ENCODE measurements at regions not wholly inside any gene's neighbourhood (a gene's known extent, or its start where the extent isn't known, plus 50 kb on each side); places are given as distances from the start of the nearest gene placed in this dataset.

- POLR2A ChIA-PET = interaction anchor here (1.0 kb wide), 1 partner anchor 12 kb away, joined by 3 read pairs; no protein-coding TSS in a partner anchor
- CTCF ChIA-PET = no interaction called here
Observed at GRCh38 chr2:207227749-207228145, 62.0 kb upstream of the KLF7 start.

DNA sequence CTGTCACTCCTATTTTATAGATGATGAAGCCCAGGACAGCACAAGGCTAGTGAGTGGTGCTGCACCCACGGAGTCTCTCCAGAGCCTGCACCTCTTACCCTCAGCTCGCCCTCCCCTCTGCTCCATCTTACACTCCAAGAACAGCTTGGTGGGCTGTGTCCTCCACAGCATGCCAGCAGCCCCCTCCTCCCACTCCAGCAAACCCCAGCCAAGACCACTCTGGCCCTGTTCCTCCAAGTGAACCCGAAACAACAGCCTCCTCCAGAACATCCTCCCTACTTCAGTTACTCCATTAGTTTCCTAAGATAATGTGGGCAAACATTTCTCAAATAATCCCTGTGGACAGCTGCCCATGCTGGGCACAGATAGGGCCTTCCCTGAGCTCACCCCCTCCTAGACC, 62.7 kb upstream of the KLF7 start:
- no peak for TF ChIP-seq SUZ12 (IDR thresholded peaks at IDR 0.05)
- no peak for TF ChIP-seq TARDBP (IDR thresholded peaks at IDR 0.05)
- no peak for TF ChIP-seq CTBP1 (IDR thresholded peaks at IDR 0.05; ENCODE audit: borderline replicate concordance)
- TF ChIP-seq BHLHE40 (IDR thresholded peaks at IDR 0.05; ENCODE audit: borderline replicate concordance) = no peak
- TF ChIP-seq SP1 (IDR thresholded peaks at IDR 0.05) = no peak
- TF ChIP-seq, protein P1, sequence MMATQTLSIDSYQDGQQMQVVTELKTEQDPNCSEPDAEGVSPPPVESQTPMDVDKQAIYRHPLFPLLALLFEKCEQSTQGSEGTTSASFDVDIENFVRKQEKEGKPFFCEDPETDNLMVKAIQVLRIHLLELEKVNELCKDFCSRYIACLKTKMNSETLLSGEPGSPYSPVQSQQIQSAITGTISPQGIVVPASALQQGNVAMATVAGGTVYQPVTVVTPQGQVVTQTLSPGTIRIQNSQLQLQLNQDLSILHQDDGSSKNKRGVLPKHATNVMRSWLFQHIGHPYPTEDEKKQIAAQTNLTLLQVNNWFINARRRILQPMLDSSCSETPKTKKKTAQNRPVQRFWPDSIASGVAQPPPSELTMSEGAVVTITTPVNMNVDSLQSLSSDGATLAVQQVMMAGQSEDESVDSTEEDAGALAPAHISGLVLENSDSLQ (IDR thresholded peaks at IDR 0.05) = no peak
- TF ChIP-seq ZNF384 (IDR thresholded peaks at IDR 0.05) = no peak
- TF ChIP-seq LEF1 (IDR thresholded peaks at IDR 0.05; ENCODE audit: borderline replicate concordance) = no peak
- no peak for TF ChIP-seq FOXA1 (IDR thresholded peaks at IDR 0.05)
- TF ChIP-seq FOXM1 (IDR thresholded peaks at IDR 0.05; ENCODE audit: borderline replicate concordance) = no peak
- TF ChIP-seq ARNT (IDR thresholded peaks at IDR 0.05) = no peak
- no peak for TF ChIP-seq HDGF (IDR thresholded peaks at IDR 0.05; ENCODE audit: borderline replicate concordance)
- no peak for TF ChIP-seq NFRKB (IDR thresholded peaks at IDR 0.05)
- no peak for TF ChIP-seq L3MBTL2 (conservative IDR thresholded peaks at IDR 0.05)
- no peak for TF ChIP-seq ELF4 (IDR thresholded peaks at IDR 0.05)
- no peak for TF ChIP-seq FOXK2 (IDR thresholded peaks at IDR 0.05)
- ChIA-PET POLR2A (no interaction called here), CTCF (interaction anchor here (0.9 kb wide), 1 partner anchor 9 kb away, joined by 3 read pairs; no protein-coding TSS in a partner anchor)
- DNase-seq (ENCODE audit: extremely low spot score) = no peak

More at GRCh38 chr2:207227749-207228145, 62.0 kb upstream of the KLF7 start:
- TF ChIP-seq ELF4 (IDR thresholded peaks at IDR 0.05) = no peak
- no peak for TF ChIP-seq TARDBP (IDR thresholded peaks at IDR 0.05)
- no peak for TF ChIP-seq ZNF384 (IDR thresholded peaks at IDR 0.05)
- TF ChIP-seq HDGF (IDR thresholded peaks at IDR 0.05; ENCODE audit: borderline replicate concordance) = no peak
- TF ChIP-seq, protein P1 (IDR thresholded peaks at IDR 0.05) = no peak
- TF ChIP-seq FOXA1 (IDR thresholded peaks at IDR 0.05) = no peak
- TF ChIP-seq CTBP1 (IDR thresholded peaks at IDR 0.05; ENCODE audit: borderline replicate concordance) = no peak
- TF ChIP-seq SUZ12 (IDR thresholded peaks at IDR 0.05) = no peak
- no peak for TF ChIP-seq SP1 (IDR thresholded peaks at IDR 0.05)
- no peak for TF ChIP-seq LEF1 (IDR thresholded peaks at IDR 0.05; ENCODE audit: borderline replicate concordance)
- TF ChIP-seq NFRKB (IDR thresholded peaks at IDR 0.05) = no peak
- no peak for TF ChIP-seq L3MBTL2 (conservative IDR thresholded peaks at IDR 0.05)
- DNase-seq (ENCODE audit: extremely low spot score) = no peak

- ChIA-PET CTCF (interaction anchor here (0.9 kb wide), 1 partner anchor 9 kb away, joined by 3 read pairs; no protein-coding TSS in a partner anchor), POLR2A (no interaction called here)
- DNase-seq (ENCODE audit: extremely low spot score) = no peak
- TF ChIP-seq SP1 (IDR thresholded peaks at IDR 0.05) (no peak), L3MBTL2 (conservative IDR thresholded peaks at IDR 0.05) (no peak), TARDBP (IDR thresholded peaks at IDR 0.05) (no peak), FOXK2 (IDR thresholded peaks at IDR 0.05) (no peak), ZNF384 (IDR thresholded peaks at IDR 0.05) (no peak), FOXA1 (IDR thresholded peaks at IDR 0.05) (no peak), ARNT (IDR thresholded peaks at IDR 0.05) (no peak)
- TF ChIP-seq, protein P1 (IDR thresholded peaks at IDR 0.05) = no peak
Observed at GRCh38 chr2:207229161-207229560, 63.4 kb upstream of the KLF7 start.

DNA sequence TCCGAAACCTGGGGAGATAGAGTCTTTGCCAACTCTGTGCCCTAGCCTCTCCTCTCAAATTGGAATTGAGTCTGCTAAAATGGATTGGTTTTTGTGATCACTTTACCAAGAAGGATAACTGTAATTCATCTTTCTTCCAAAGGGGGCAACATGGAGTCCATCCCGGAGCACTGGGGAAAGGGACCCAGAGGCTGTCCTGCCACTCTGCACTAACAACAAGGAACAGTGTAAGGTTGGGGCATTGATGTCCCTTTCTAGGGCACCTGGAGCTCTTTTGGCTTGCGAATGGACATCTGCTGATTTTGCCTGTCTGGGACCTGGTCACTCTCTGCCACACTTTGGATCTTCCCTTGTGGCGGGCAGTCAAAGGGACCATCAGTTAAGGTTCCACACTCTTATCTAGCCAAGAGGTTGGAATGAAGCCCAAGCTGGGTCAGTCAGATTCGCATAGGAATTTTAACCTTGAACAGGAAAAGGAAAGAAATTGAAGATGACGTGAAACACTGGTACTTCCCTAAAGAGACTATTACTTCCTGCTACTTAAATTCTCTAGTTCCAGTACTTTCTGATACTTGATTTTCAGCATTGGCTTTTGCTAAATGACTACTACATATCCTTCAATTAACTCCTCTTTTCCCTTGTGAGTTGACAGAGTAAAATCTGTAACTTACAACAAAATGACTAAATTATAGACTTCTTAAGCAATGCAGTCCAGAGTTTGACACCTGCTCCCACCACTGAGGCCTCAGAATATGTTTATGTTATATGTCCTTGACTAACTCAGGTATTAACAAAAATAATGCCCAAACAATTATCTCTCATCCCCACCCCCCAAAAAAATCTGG, 64.7 kb upstream of the KLF7 start:
- TF ChIP-seq CTBP1 (IDR thresholded peaks at IDR 0.05; ENCODE audit: borderline replicate concordance) = no peak
- TF ChIP-seq LEF1 (IDR thresholded peaks at IDR 0.05; ENCODE audit: borderline replicate concordance) = no peak
- no peak for TF ChIP-seq FOXK2 (IDR thresholded peaks at IDR 0.05)
- TF ChIP-seq ZNF384 (IDR thresholded peaks at IDR 0.05) = no peak
- no peak for TF ChIP-seq SP1 (IDR thresholded peaks at IDR 0.05)
- TF ChIP-seq ELF4 (IDR thresholded peaks at IDR 0.05) = no peak
- DNase-seq (ENCODE audit: extremely low spot score) = peak; percentile 68
- CTCF ChIA-PET = no interaction called here
- POLR2A ChIA-PET = no interaction called here

DNA sequence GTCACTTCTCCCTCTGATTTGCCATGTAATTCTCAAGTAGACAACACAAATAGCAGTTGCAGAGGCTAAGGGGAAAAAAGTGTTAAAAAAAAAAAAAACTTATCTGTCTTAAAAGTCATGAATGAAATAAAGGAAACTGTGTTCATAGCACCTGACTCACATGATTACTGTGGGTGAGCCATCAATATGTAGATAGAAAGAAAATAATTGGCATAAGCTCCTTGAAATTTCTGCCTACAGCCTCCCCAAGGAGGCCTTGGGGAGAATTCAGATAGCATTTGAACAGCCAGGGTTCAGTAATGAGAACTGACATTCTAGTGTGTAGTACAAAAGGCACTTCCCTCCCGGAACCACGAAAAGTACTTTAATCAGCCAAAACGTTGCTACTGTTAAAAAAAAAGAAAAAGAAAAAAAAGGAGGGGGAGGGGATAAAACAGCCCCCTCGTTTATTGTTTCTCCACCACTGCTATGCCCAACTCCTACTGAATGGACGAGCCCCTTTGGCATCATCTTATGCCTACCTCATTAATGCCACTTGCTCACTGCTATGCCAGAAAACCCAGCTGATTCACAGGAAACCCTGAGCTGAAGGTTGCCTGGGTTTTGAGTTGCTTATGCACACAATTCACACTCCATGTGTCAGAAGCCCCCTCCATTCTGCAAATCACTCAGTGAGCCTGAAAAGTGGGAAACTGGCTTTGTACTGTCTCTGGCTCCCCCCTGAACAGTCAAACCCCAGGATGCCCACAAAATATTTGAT, 65.5 kb upstream of the KLF7 start:
- ChIA-PET CTCF (interaction anchor here (1.0 kb wide), 1 partner anchor 30 kb away, joined by 3 read pairs; no protein-coding TSS in a partner anchor), POLR2A (no interaction called here)
- DNase-seq (ENCODE audit: extremely low spot score) = no peak
- TF ChIP-seq FOXA1 (IDR thresholded peaks at IDR 0.05) = no peak
- no peak for TF ChIP-seq ELF4 (IDR thresholded peaks at IDR 0.05)
- no peak for TF ChIP-seq L3MBTL2 (conservative IDR thresholded peaks at IDR 0.05)
- no peak for TF ChIP-seq TARDBP (IDR thresholded peaks at IDR 0.05)
- no peak for TF ChIP-seq ZNF384 (IDR thresholded peaks at IDR 0.05)
- TF ChIP-seq FOXK2 (IDR thresholded peaks at IDR 0.05) = no peak
- no peak for TF ChIP-seq FOXM1 (IDR thresholded peaks at IDR 0.05; ENCODE audit: borderline replicate concordance)
- no peak for TF ChIP-seq CTBP1 (IDR thresholded peaks at IDR 0.05; ENCODE audit: borderline replicate concordance)
- TF ChIP-seq, protein P1 (IDR thresholded peaks at IDR 0.05) = no peak
- TF ChIP-seq NFRKB (IDR thresholded peaks at IDR 0.05) = no peak
- no peak for TF ChIP-seq HDGF (IDR thresholded peaks at IDR 0.05; ENCODE audit: borderline replicate concordance)
- no peak for TF ChIP-seq BHLHE40 (IDR thresholded peaks at IDR 0.05; ENCODE audit: borderline replicate concordance)
- no peak for TF ChIP-seq ARNT (IDR thresholded peaks at IDR 0.05)
- TF ChIP-seq SP1 (IDR thresholded peaks at IDR 0.05) = no peak
